CD4-positive, CD25-positive, alpha-beta regulatory T cell (primary cell): ENCODE measurements at regions not wholly inside any gene's neighbourhood (a gene's known extent, or its start where the extent isn't known, plus 50 kb on each side); places are given as distances from the start of the nearest gene placed in this dataset.
"Not testable (repeated sequence)": the region's sequence is repeated elsewhere in the genome, so short reads cannot be mapped to it uniquely, and the experiment has no call there.

Source experiments
- ATAC-seq, 2 donors: fragments of 150-1000 bp; cut with Tn5 transposase; one replicate each; pipeline ENCODE4 v1.10.0; 2021; ENCODE audit warnings: low read depth in 2 of 2, moderate number of reproducible peaks in 2 of 2, moderate library complexity in 1 of 2
- DNase-seq, 3 donors: peaks; one replicate each; pipeline versions ENCODE4 v3.0.0 to v3.0.0-alpha.2; 2012 to 2022; ENCODE audit warnings: mixed read lengths in 1 of 3
- H3K27ac ChIP-seq: one replicate; pipeline ENCODE4 v1.7.0; 2013; ENCODE audit warnings: mild to moderate bottlenecking, low read length; ENCODE audit not compliant: insufficient read depth, poor library complexity, severe bottlenecking
- H3K27me3 ChIP-seq: one replicate; pipeline ENCODE4 v1.7.0; 2013; ENCODE audit warnings: low read length; ENCODE audit not compliant: control insufficient read depth, insufficient read depth
- H3K36me3 ChIP-seq: one replicate; pipeline ENCODE4 v1.7.0; 2013; ENCODE audit warnings: mild to moderate bottlenecking, low read length, moderate library complexity; ENCODE audit not compliant: control insufficient read depth, insufficient read depth
- H3K4me1 ChIP-seq: 2 replicates; pipeline ENCODE4 v1.7.0; 2013; ENCODE audit warnings: mild to moderate bottlenecking, low read length; ENCODE audit not compliant: insufficient read depth, control insufficient read depth, poor library complexity, severe bottlenecking
- H3K4me3 ChIP-seq: one replicate; pipeline ENCODE4 v1.7.0; 2013; ENCODE audit warnings: low read depth, mild to moderate bottlenecking, low read length, moderate library complexity
- H3K9me3 ChIP-seq, 2 experiments: 1 replicate in 1 of 2; 2 replicates in 1 of 2; pipeline ENCODE4 v1.7.0; 2013; ENCODE audit warnings: low read length in 2 of 2, mild to moderate bottlenecking in 1 of 2, moderate library complexity in 1 of 2; ENCODE audit not compliant: control insufficient read depth in 2 of 2
- H3K27ac Mint-ChIP-seq, 3 donors: one replicate each; pipeline ENCODE4 v1.8.0; 2020 to 2022; ENCODE audit warnings: mild to moderate bottlenecking in 3 of 3, mixed read lengths in 3 of 3, moderate library complexity in 2 of 3
- H3K27me3 Mint-ChIP-seq: one replicate; pipeline ENCODE4 v1.8.0; 2022; ENCODE audit warnings: mild to moderate bottlenecking, mixed read lengths
- H3K36me3 Mint-ChIP-seq: one replicate; pipeline ENCODE4 v1.8.0; 2020; ENCODE audit warnings: mixed read lengths
- H3K4me1 Mint-ChIP-seq, 4 donors: one replicate each; pipeline ENCODE4 v1.8.0; 2020 to 2022; ENCODE audit warnings: mixed read lengths in 4 of 4, mild to moderate bottlenecking in 1 of 4
- H3K4me3 Mint-ChIP-seq, 4 donors: one replicate each; pipeline ENCODE4 v1.8.0; 2020 to 2022; ENCODE audit warnings: mild to moderate bottlenecking in 4 of 4, mixed read lengths in 4 of 4, moderate library complexity in 3 of 4
- H3K9me3 Mint-ChIP-seq, 7 donors: one replicate each; pipeline ENCODE4 v1.8.0; 2020 to 2022; ENCODE audit warnings: mixed read lengths in 7 of 7, mild to moderate bottlenecking in 3 of 7, moderate library complexity in 2 of 7

DNA sequence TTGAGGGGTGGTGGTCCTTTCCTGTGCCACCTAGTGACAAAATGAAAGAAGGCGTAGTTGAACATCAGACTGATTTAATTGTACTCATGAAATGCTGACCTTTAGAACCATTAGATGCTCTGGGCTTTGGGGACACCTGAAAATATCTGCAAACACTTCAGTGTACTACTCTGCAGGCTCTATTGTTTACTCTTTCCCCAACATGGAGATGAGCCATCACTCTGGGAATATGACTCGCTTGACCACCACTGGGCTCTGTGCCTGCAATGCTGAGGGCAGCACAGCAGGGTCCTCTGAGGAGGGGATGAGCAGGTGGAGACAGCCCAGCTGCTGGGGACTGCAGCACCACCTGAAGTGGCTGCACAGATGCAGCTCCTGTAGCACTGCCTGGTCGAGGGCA is 74.8 kb upstream of the SLC24A3 start:
- no peaks in the 10 kb centered on the region for H3K27me3 Mint-ChIP-seq
- no peaks in the 10 kb centered on the region for H3K36me3 Mint-ChIP-seq
- H3K27me3 ChIP-seq, result no peaks in the 10 kb centered on the region
- no peak for DNase-seq
- no peaks in the 10 kb centered on the region for H3K4me1 ChIP-seq
- H3K9me3 Mint-ChIP-seq, result peaks cover 0 to 14% (median 4%) of the 10 kb centered on the region in 7 donors
- H3K27ac ChIP-seq, result no peak overlapping the region
- ATAC-seq, result no peak
- no peaks in the 10 kb centered on the region for H3K4me1 Mint-ChIP-seq
- H3K4me3 Mint-ChIP-seq, result no peak overlapping the region
- no peak overlapping the region for H3K4me3 ChIP-seq
- no peaks in the 10 kb centered on the region for H3K36me3 ChIP-seq
- no peaks in the 10 kb centered on the region for H3K9me3 ChIP-seq
- no peak overlapping the region for H3K27ac Mint-ChIP-seq

DNA sequence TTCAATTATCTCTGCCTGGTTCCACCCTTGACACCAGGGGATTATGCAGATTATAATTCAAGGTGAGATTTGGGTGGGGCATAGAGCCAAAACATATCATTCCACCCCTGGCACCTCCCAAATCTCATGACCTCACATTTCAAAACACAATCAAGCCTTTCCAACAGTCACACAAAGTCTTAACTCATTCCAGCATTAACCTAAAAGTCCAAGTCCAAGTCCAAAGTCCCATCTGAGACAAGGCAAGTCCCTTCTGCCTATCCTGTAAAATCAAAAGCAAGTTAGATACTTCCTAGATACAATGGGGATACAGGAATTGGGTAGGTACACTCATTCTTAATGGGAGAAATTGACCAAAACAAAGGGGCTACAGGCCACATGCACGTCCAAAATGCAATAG is 73.7 kb upstream of the SLC24A3 start:
- no peaks in the 10 kb centered on the region for H3K36me3 ChIP-seq
- H3K4me1 ChIP-seq, result no peaks in the 10 kb centered on the region
- ATAC-seq (no peak), DNase-seq (no peak)
- no peak overlapping the region for H3K27ac ChIP-seq
- no peaks in the 10 kb centered on the region for H3K36me3 Mint-ChIP-seq
- peaks cover 0 to 14% (median 7%) of the 10 kb centered on the region in 7 donors for H3K9me3 Mint-ChIP-seq
- no peaks in the 10 kb centered on the region for H3K9me3 ChIP-seq
- no peaks in the 10 kb centered on the region for H3K4me1 Mint-ChIP-seq
- no peaks in the 10 kb centered on the region for H3K27me3 Mint-ChIP-seq
- no peak overlapping the region for H3K4me3 Mint-ChIP-seq
- no peaks in the 10 kb centered on the region for H3K27me3 ChIP-seq
- no peak overlapping the region for H3K27ac Mint-ChIP-seq
- no peak overlapping the region for H3K4me3 ChIP-seq

DNA sequence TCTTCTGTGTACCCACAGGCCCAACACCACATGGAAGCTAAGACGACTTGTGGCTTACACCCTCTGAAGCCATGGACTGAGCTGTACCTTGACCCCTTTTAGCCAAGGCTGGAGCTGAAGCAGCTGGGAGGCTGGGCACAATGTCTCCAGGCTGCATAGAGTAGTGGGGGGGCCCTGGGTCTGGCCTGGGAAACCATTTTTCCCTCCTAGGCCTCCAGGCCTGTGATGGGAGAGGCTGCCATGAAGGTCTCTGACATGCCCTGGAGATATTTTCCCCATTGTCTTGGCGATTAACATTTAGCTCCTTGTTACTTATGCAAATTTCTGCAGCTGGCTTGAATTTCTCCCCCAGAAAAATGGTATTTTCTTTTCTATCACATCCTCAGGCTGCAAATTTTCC is 72.9 kb upstream of the SLC24A3 start:
- peaks cover 0 to 12% (median 7%) of the 10 kb centered on the region in 7 donors for H3K9me3 Mint-ChIP-seq
- not testable (repeated sequence) for H3K27ac Mint-ChIP-seq, H3K4me1 ChIP-seq, DNase-seq, H3K4me3 ChIP-seq, H3K36me3 ChIP-seq, H3K27me3 ChIP-seq, H3K27me3 Mint-ChIP-seq, ATAC-seq, H3K4me1 Mint-ChIP-seq, H3K4me3 Mint-ChIP-seq, H3K27ac ChIP-seq, H3K36me3 Mint-ChIP-seq, H3K9me3 ChIP-seq

DNA sequence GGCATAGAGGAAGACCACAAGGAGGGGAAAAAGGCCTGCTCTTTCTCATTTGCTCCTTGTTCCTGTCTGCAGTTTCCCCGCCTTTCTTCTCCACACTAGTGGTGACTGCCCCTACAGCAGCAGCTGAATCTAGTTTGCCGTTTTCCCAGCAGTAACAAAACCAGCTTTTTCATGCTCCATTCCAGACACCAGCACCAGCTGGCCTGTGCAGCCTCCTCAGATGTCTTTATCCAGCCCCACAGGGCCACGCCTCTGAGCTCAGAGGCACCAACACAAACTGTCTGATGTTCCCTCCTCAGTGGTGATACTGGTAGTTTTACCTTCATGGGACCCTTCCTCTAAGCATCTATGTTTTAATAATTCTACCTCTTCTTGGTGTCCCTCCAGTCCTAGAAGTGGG is 70.4 kb upstream of the SLC24A3 start:
- Histone ChIP-seq H3K4me1 (no peaks in the 10 kb centered on the region), H3K36me3 (no peaks in the 10 kb centered on the region), H3K27me3 (no peaks in the 10 kb centered on the region), H3K4me3 (no peak overlapping the region), H3K27ac (no peak overlapping the region), H3K9me3 (no peaks in the 10 kb centered on the region)
- Mint-ChIP-seq H3K9me3 (peaks cover 0 to 11% (median 5%) of the 10 kb centered on the region in 7 donors), H3K27ac (no peak overlapping the region), H3K4me3 (no peak overlapping the region), H3K36me3 (no peaks in the 10 kb centered on the region), H3K27me3 (no peaks in the 10 kb centered on the region), H3K4me1 (no peaks in the 10 kb centered on the region)
- DNase-seq (no peak), ATAC-seq (no peak)

GRCh38 chr20:19143890-19144289 is 68.6 kb upstream of the SLC24A3 start:
- no peaks in the 10 kb centered on the region for H3K36me3 Mint-ChIP-seq
- Histone ChIP-seq H3K27ac (no peak overlapping the region), H3K27me3 (no peaks in the 10 kb centered on the region), H3K36me3 (no peaks in the 10 kb centered on the region), H3K9me3 (no peaks in the 10 kb centered on the region), H3K4me1 (no peaks in the 10 kb centered on the region), H3K4me3 (no peak overlapping the region)
- DNase-seq (no peak), ATAC-seq (no peak)
- H3K4me3 Mint-ChIP-seq, result no peak overlapping the region
- no peaks in the 10 kb centered on the region for H3K27me3 Mint-ChIP-seq
- H3K4me1 Mint-ChIP-seq, result no peaks in the 10 kb centered on the region
- H3K27ac Mint-ChIP-seq, result no peak overlapping the region
- peaks cover 0 to 9% (median 4%) of the 10 kb centered on the region in 7 donors for H3K9me3 Mint-ChIP-seq

GRCh38 chr20:19161336-19161735 is 51.1 kb upstream of the SLC24A3 start:
- no peaks in the 10 kb centered on the region for H3K27me3 Mint-ChIP-seq
- no peak overlapping the region for H3K4me3 Mint-ChIP-seq
- no peaks in the 10 kb centered on the region for H3K4me1 Mint-ChIP-seq
- no peak for DNase-seq
- H3K36me3 Mint-ChIP-seq, result no peaks in the 10 kb centered on the region
- Histone ChIP-seq H3K27me3 (no peaks in the 10 kb centered on the region), H3K9me3 (peaks cover 0 to 2% of the 10 kb centered on the region in 2 experiments), H3K4me1 (no peaks in the 10 kb centered on the region), H3K4me3 (no peak overlapping the region), H3K27ac (no peak overlapping the region), H3K36me3 (no peaks in the 10 kb centered on the region)
- peaks cover 0 to 9% (median 3%) of the 10 kb centered on the region in 7 donors for H3K9me3 Mint-ChIP-seq
- no peak for ATAC-seq
- H3K27ac Mint-ChIP-seq, result no peak overlapping the region
